ENCODE measurements at regions not wholly inside any gene's neighbourhood (a gene's known extent, or its start where the extent isn't known, plus 50 kb on each side); places are given as distances from the start of the nearest gene placed in this dataset.

- DNase-seq: no peak
Observed at GRCh38 chr9:10674586-10674985, 61.8 kb upstream of the PTPRD start.

- DNase-seq: no peak
Observed at GRCh38 chr9:10678010-10678409, 65.2 kb upstream of the PTPRD start.

- DNase-seq: no peak
Observed at GRCh38 chr9:10678790-10679189, 66.0 kb upstream of the PTPRD start.

- DNase-seq: no peak
Observed at GRCh38 chr9:10686943-10687342, 74.1 kb upstream of the PTPRD start.

- no peak for DNase-seq
Observed at GRCh38 chr9:10690546-10690945, 77.7 kb upstream of the PTPRD start.

GRCh38 chr9:10697044-10697443, 84.2 kb upstream of the PTPRD start:
- DNase-seq: no peak

GRCh38 chr9:10700291-10700690, 87.5 kb upstream of the PTPRD start:
- DNase-seq: no peak

GRCh38 chr9:10700915-10701314, 88.1 kb upstream of the PTPRD start:
- DNase-seq: no peak

GRCh38 chr9:10701906-10702305, 89.1 kb upstream of the PTPRD start:
- no peak for DNase-seq

- DNase-seq: no peak
Observed at GRCh38 chr9:10703139-10703538, 90.3 kb upstream of the PTPRD start.

- DNase-seq: no peak
Observed at GRCh38 chr9:10704720-10705119, 91.9 kb upstream of the PTPRD start.

- DNase-seq: no peak
Observed at GRCh38 chr9:10705383-10705782, 92.6 kb upstream of the PTPRD start.

GRCh38 chr9:10706788-10707187, 94.0 kb upstream of the PTPRD start:
- DNase-seq: no peak

GRCh38 chr9:10721301-10721700, 108.5 kb upstream of the PTPRD start:
- DNase-seq: no peak

- DNase-seq: no peak
Observed at GRCh38 chr9:10729213-10729612, 116.4 kb upstream of the PTPRD start.

- no peak for DNase-seq
Observed at GRCh38 chr9:10744669-10745068, 131.9 kb upstream of the PTPRD start.

- no peak for DNase-seq
Observed at GRCh38 chr9:10753474-10753873, 140.7 kb upstream of the PTPRD start.

- no peak for DNase-seq
Observed at GRCh38 chr9:10764481-10764880, 151.7 kb upstream of the PTPRD start.

GRCh38 chr9:10773136-10773535, 160.3 kb upstream of the PTPRD start:
- DNase-seq: peak in 1 of 2 experiments; percentile 35

- DNase-seq: peak; percentile 71 to 93
Observed at GRCh38 chr9:10774051-10774450, 161.2 kb upstream of the PTPRD start.

- no peak for DNase-seq
Observed at GRCh38 chr9:10785255-10785654, 172.5 kb upstream of the PTPRD start.

- DNase-seq: no peak
Observed at GRCh38 chr9:10793306-10793705, 180.5 kb upstream of the PTPRD start.

GRCh38 chr9:10804486-10804885, 191.7 kb upstream of the PTPRD start:
- DNase-seq: no peak

GRCh38 chr9:10806868-10807267, 194.1 kb upstream of the PTPRD start:
- DNase-seq: no peak

GRCh38 chr9:10818206-10818605, 205.4 kb upstream of the PTPRD start:
- DNase-seq: no peak
